ENCODE measurements at regions not wholly inside any gene's neighbourhood (a gene's known extent, or its start where the extent isn't known, plus 50 kb on each side); places are given as distances from the start of the nearest gene placed in this dataset.

DNA sequence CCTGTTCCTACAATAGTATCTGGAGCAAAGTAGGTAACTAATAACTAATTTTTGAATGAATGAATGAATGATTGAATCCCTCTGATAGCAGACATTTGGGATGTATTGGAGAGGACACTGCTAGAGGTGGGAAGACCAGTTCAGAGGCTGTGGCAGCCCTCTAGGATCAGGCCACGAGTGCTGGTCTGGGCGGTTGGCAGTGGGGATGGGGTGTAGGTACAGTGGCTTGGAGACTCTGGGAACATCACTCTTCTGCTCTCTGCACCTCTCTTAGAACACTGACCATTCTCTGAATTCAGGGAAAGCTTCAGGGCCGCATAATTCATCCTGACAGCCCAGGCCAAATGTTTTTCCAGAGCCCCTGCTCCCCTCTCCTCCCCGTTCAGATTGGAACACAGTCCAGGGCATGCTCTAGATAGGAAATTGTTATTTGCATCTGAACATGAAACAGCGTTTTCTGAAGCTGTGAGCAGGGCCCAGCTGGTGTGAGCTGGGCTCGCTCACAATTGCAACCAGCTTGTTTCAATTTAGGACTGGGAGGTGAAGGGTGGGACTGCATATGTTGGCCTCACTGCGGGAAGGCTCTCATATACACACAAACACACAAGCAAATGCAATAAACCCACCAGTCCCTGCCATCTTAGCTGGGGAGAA, 253.1 kb upstream of the USP24 start:
- ATAC-seq: no peak
- H3K27ac ChIP-seq (ENCODE audit: control insufficient read depth, insufficient read depth): no peak overlapping the region
- no peaks in the 10 kb centered on the region for H3K36me3 ChIP-seq (ENCODE audit: control insufficient read depth in 2 of 2, insufficient read depth in 2 of 2, low read length in 1 of 2)
- no peaks in the 10 kb centered on the region for H3K9me3 ChIP-seq (replicated peaks; ENCODE audit: control insufficient read depth, insufficient read depth, low read length)
- WGBS (ENCODE audit: insufficient coverage, insufficient replicate concordance, low lambda C conversion rate, missing lambda C conversion rate): 4% methylated on average over 7 of the region's 7 CpGs
- in situ Hi-C loops (cut with MboI): no loop called here
- ChIA-PET POLR2A (no interaction called here), RAD21 (ENCODE audit: unreplicated experiment) (no interaction called here), CTCF (interaction anchor here (1.8 kb wide), 1 partner anchor 11 kb away, joined by 5 read pairs; no protein-coding TSS in a partner anchor), SMC1A (ENCODE audit: uncharacterized antibody, unreplicated experiment) (no interaction called here)
- BruUV-seq (replicated peaks): no TSS peak
- no peak for FAIRE-seq
- no peak overlapping the region for H3K4me3 ChIP-seq
- no peak overlapping the region for H3K9ac ChIP-seq (ENCODE audit: control insufficient read depth, insufficient read depth, low read length)
- no peak overlapping the region for H2AFZ ChIP-seq (ENCODE audit: control insufficient read depth, low read depth, low read length)
- H3K4me1 ChIP-seq (ENCODE audit: control insufficient read depth, insufficient read depth, low read length): no peaks in the 10 kb centered on the region
- H3K4me2 ChIP-seq (ENCODE audit: control insufficient read depth, insufficient read depth): no peak overlapping the region
- intact Hi-C loops (cut with micrococcal nuclease; ENCODE audit: unreplicated experiment): no loop called here
- no peaks in the 10 kb centered on the region; a peak in 2 of 4 replicates for H3K27me3 ChIP-seq (replicated peaks in 1 of 2; ENCODE audit: control insufficient read depth in 2 of 2, insufficient read depth in 2 of 2, low read length in 1 of 2)
- DNase-seq (ENCODE audit: low read depth, low spot score): no peak
- H3K79me2 ChIP-seq (ENCODE audit: control insufficient read depth, insufficient read depth, low read length): no peaks in the 10 kb centered on the region
- no peaks in the 10 kb centered on the region for H4K20me1 ChIP-seq (ENCODE audit: control insufficient read depth, insufficient read depth)
- TF ChIP-seq RFX5 (IDR thresholded peaks at IDR 0.05; ENCODE audit: low read depth, low read length) (no peak), TCF12 (IDR thresholded peaks at IDR 0.05; ENCODE audit: low read depth, low read length) (no peak), RB1 (IDR thresholded peaks at IDR 0.05; ENCODE audit: borderline replicate concordance) (no peak), PRDM15 (CRISPR knock-in tag; IDR thresholded peaks at IDR 0.05) (no peak), SREBF1 (IDR thresholded peaks at IDR 0.05; ENCODE audit: low read length) (no peak), RELB (IDR thresholded peaks at IDR 0.05; ENCODE audit: low read depth) (no peak), HDGF (IDR thresholded peaks at IDR 0.05) (no peak), GABPA (IDR thresholded peaks at IDR 0.05; ENCODE audit: low read depth) (no peak), SKIL (IDR thresholded peaks at IDR 0.05; ENCODE audit: low read depth, poor library complexity, severe bottlenecking) (no peak), POLR2A (IDR thresholded peaks at IDR 0.05; ENCODE audit: low read depth, low read length) (no peak)
- TF ChIP-seq, protein P1, sequence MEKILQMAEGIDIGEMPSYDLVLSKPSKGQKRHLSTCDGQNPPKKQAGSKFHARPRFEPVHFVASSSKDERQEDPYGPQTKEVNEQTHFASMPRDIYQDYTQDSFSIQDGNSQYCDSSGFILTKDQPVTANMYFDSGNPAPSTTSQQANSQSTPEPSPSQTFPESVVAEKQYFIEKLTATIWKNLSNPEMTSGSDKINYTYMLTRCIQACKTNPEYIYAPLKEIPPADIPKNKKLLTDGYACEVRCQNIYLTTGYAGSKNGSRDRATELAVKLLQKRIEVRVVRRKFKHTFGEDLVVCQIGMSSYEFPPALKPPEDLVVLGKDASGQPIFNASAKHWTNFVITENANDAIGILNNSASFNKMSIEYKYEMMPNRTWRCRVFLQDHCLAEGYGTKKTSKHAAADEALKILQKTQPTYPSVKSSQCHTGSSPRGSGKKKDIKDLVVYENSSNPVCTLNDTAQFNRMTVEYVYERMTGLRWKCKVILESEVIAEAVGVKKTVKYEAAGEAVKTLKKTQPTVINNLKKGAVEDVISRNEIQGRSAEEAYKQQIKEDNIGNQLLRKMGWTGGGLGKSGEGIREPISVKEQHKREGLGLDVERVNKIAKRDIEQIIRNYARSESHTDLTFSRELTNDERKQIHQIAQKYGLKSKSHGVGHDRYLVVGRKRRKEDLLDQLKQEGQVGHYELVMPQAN (conservative IDR thresholded peaks at IDR 0.05): no peak
